ENCODE measurements at regions not wholly inside any gene's neighbourhood (a gene's known extent, or its start where the extent isn't known, plus 50 kb on each side); places are given as distances from the start of the nearest gene placed in this dataset.

- no peak for TF ChIP-seq REST (IDR thresholded peaks at IDR 0.05; ENCODE audit: low read depth, low read length)
- no peak for TF ChIP-seq IKZF1 (conservative IDR thresholded peaks at IDR 0.05)
- TF ChIP-seq MEF2B (IDR thresholded peaks at IDR 0.05; ENCODE audit: partially characterized antibody, poor library complexity, severe bottlenecking), result no peak
- TF ChIP-seq NBN (IDR thresholded peaks at IDR 0.05), result no peak
Measured at GRCh38 chr5:174572591-174572990, 151.8 kb upstream of the MSX2 start (continued).

GRCh38 chr5:174573221-174573994 lies 151.0 kb upstream of the MSX2 start:
- Histone ChIP-seq H3K79me2 (ENCODE audit: control insufficient read depth, insufficient read depth, low read length) (no peaks in the 10 kb centered on the region), H3K4me1 (ENCODE audit: control insufficient read depth, insufficient read depth, low read length) (no peaks in the 10 kb centered on the region), H3K4me3 (no peak overlapping the region), H2AFZ (ENCODE audit: control insufficient read depth, low read depth, low read length) (no peak overlapping the region), H3K9ac (ENCODE audit: control insufficient read depth, insufficient read depth, low read length) (no peak overlapping the region), H3K4me2 (ENCODE audit: control insufficient read depth, insufficient read depth) (no peak overlapping the region), H3K27me3 (replicated peaks in 1 of 2; ENCODE audit: control insufficient read depth in 2 of 2, insufficient read depth in 2 of 2, low read length in 1 of 2) (no peaks in the 10 kb centered on the region; a peak in 1 of 4 replicates), H4K20me1 (ENCODE audit: control insufficient read depth, insufficient read depth) (no peaks in the 10 kb centered on the region), H3K27ac (ENCODE audit: control insufficient read depth, insufficient read depth) (no peak overlapping the region), H3K36me3 (ENCODE audit: control insufficient read depth in 2 of 2, insufficient read depth in 2 of 2, low read length in 1 of 2) (no peaks in the 10 kb centered on the region), H3K9me3 (replicated peaks; ENCODE audit: control insufficient read depth, insufficient read depth, low read length) (no peaks in the 10 kb centered on the region)
- in situ Hi-C loops (cut with MboI), result no loop called here
- 22% methylated on average over 12 of the region's 14 CpGs for WGBS (ENCODE audit: insufficient coverage, insufficient replicate concordance, low lambda C conversion rate, missing lambda C conversion rate)
- CTCF ChIA-PET, result no interaction called here
- intact Hi-C loops (cut with micrococcal nuclease; ENCODE audit: unreplicated experiment), result no loop called here
- no TSS peak for BruUV-seq (replicated peaks)
- ATAC-seq, result no peak
- RAD21 ChIA-PET (ENCODE audit: unreplicated experiment), result no interaction called here
- POLR2A ChIA-PET, result no interaction called here
- no peak for FAIRE-seq
- no peak for DNase-seq (ENCODE audit: low read depth, low spot score)
- SMC1A ChIA-PET (ENCODE audit: uncharacterized antibody, unreplicated experiment), result no interaction called here
- no peak for TF ChIP-seq FOXK2 (IDR thresholded peaks at IDR 0.05)
- no peak for TF ChIP-seq USF2 (IDR thresholded peaks at IDR 0.05; ENCODE audit: borderline replicate concordance, low read depth, low read length)
- no peak for TF ChIP-seq SIN3A (IDR thresholded peaks at IDR 0.05; ENCODE audit: low read depth, low read length)
- no peak for TF ChIP-seq BHLHE40 (IDR thresholded peaks at IDR 0.05; ENCODE audit: borderline replicate concordance in 1 of 2, low read depth in 2 of 2, low read length in 1 of 2)
- no peak for TF ChIP-seq RFX5 (IDR thresholded peaks at IDR 0.05; ENCODE audit: low read depth, low read length)
- TF ChIP-seq SIX5 (IDR thresholded peaks at IDR 0.05; ENCODE audit: low read depth, low read length, severe bottlenecking), result no peak
- no peak for TF ChIP-seq IRF3 (IDR thresholded peaks at IDR 0.05)
- no peak for TF ChIP-seq ZNF592 (IDR thresholded peaks at IDR 0.05)
- TF ChIP-seq STAT3 (IDR thresholded peaks at IDR 0.05; ENCODE audit: low read depth, low read length), result no peak

All from GM12878 (cell line).